NCI-H2081 treated with DMSO at 0.1 percent for 48 hours (cell line): ENCODE measurements at regions not wholly inside any gene's neighbourhood (a gene's known extent, or its start where the extent isn't known, plus 50 kb on each side); places are given as distances from the start of the nearest gene placed in this dataset.

Experiments
- DNase-seq: peaks from one replicate; lab custom pipeline; 2025; lab: John Stamatoyannopoulos, UW

DNA sequence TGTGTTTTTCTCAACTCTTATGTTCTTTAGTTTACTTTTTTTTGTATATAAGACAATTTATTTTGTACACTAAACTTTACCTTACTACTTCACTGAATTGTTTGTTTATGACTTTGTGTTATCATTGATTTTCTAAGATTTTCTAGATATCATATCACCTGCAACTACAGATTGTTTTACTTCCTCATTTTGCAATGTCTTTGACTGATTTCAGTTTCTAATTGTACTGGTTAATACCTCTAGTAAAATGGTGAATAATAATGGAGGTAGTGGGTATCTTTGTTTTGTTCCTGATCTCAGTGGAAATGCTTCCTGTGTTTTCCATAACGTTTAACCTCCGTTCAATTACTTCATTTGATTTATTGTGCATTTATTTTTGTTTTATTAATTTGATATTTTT, 490.2 kb downstream of the TLL1 start:
- DNase-seq, result no peak

DNA sequence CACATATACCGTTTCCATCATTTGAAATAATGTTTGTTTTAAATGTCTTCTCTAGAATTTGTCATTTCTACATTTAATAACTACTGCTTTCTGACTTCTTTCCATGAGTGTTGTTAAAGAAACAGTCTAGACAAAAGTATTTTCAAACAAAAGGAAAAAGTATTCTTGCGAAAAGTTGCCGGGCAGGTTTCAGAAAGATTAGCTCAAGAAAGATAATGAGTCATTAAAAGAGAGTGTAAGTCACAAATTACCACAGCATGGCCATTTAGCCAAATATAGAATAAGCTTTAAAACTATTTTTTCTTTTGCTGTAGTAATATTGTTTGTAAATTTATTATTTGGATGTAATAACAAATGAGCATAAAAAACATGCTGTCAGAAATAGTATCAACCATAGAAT, 493.0 kb downstream of the TLL1 start:
- no peak for DNase-seq

DNA sequence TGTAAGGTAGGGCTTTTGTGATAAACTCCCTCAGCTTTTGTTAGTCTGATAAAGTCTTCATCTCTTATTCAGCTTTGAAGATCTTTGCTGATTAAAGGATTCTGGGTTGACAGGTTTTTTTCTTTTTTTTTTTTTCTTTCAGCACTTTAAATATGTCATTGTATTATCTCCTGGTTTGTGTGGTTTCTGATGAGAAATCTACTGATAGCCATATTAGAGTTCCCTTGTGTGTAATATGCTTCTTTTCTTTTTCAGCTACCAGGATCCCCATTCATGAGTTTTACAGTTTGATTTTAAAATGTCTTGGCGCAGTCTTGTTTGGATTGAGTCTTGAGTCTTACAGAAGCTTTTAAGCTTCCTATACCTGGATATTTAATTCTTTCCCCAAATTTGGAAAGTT, 504.5 kb downstream of the TLL1 start:
- no peak for DNase-seq

DNA sequence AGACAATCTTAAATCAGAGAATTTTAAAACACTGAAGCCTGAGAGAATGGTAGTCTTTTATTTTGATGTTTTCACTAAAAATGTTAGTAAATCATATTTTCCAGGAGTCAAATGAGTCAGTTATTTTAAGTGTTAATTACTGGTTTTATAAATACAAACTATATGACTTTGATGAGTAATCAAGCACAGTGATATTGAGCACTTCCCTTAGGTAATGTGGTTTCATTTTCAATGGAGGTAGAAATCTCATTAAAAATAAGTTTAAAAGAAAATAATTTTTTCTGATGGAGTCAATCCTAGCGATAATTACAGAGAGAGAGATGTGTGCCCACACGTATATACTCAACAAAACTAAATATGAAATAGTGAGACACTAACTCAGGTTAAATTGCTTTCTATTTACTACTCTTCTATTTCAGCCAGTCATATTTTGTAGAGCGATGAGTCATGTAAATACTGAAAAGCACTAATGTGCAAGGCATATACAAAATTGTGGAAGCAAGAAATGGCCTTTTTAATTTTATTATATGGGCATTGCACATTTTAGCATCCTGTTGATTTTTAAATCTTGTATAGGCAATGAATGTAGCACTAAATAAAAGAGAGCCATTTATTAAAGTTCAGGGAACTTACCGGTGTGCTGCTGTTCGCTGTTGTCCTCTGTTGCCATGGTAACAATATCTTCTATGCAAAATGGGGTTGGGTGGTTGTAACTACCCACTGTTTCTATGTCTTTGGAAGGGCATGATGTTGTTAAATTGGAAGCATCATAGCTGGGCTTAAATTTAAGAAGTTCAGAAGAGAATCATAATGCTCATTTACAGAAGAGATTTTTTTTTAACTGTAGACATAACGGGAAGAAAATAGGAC, 513.7 kb downstream of the TLL1 start:
- no peak for DNase-seq

DNA sequence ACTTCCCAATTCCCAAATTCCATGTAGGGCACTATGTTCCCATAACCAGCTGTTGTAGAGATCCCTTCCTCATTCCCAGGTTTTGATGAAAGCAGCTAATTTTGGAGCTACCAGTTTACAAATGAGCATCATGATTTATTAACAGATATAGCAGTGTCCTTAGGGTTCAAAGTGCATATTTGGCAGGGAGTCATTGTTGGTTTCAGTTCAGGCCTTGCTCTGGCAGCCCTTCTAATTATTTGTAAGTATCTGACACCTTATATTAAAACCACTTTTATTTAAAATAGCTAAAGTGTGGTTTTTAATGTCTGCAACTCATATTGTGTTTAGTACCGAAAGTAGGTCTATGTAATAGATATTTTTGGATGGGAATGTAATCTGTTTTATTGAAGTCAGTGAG, 518.5 kb downstream of the TLL1 start:
- no peak for DNase-seq

DNA sequence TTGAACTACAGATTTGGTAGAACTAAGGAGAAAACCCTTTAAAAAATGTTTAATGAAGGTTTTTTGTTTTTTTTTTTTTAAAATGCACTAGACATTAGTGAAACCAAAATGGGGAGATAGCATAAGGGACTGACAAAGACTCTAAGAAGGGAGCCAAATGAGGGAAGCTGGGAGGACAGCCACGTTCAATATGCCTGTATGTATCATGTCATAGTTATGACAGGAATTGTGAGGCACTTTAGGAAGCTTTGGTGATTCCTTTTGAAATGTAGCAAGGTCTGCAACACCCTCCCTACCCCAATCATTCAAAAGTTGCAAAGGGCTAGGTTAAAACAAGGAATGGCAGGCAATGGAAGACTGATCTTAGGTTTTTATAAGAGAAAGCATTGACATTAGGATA, 526.0 kb downstream of the TLL1 start:
- no peak for DNase-seq

DNA sequence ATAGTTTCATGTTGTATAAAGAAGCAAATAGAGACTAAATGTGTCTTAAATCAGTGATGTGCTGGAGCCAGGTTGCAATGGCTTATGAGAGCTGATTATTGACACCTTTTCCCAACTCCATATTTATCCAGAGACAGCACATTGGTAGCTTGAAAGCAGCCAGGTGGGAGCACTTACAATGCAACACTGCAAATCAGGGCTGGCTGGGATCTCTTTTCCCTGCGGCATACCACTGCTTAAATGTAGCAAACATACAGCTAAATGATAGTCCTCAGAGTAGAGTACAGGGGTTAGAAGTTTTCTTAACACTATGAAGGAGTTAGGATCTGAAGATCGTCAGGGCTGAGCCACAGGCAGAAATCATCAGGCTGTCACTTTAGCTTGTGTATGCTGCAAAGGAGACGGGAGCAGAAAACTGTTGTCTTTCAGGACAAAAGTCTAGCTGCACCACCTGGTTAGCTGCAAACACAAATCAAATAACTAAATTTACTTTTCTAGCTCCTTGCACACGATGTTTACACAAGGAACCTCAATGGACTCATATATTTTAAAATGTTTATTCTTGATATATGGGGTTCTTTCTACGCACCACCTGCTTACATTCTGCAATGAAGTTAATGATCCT, 527.3 kb downstream of the TLL1 start:
- DNase-seq, result peak; percentile 85

DNA sequence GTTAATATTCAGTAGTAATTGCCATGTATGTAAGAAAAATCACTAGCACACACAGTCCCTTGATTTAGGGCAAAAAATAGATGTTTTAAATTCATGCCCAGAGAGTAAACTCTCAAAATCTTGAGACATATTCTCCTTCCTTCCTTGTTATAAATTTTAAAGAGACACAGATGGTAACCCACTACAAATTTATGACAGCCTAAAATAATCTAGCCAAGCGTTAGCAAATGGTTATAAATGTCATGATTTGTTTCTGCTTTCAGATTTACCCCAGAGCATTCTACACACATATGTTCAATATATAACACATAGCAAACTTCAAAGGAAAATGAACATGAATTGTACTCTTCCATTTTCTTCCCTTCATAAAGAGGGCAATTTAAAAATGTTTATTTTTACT, 540.3 kb downstream of the TLL1 start:
- DNase-seq, result no peak

DNA sequence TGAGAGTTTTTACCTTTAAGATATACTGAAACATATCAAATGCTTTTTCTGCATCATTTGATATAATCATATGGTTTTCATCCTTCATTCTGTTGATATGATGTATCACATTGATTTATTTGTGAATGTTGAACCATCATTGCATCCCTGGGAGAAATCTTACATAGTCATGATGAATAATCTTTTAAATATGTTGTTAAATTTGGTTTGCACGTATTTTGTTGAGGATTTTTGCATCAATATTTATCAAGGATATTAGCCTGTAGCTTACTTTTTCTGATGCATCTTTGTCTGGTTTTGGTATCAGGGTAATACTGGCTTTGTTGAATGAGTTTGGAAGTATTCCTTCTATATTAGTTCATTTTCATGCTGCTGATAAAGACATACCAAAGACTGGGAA, 541.4 kb downstream of the TLL1 start:
- DNase-seq, result no peak

DNA sequence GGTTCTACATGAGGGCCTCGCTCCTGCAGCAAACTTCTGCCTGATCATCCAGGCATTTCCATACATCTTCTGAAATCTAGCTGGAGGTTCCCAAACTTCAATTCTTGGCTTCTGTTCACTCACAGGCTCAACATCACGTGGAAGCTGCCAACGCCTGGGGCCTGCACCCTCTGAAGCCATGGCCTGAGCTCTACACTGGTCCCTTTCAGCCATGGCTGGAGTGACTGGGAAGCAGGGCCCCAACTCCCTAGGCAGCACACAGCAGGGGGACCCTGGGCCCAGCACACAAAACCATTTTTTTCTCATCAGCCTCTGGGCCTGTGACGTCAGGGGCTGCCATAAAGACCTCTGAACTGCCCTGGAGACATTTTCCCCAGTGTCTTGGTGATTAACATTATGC, 542.7 kb downstream of the TLL1 start:
- no peak for DNase-seq

DNA sequence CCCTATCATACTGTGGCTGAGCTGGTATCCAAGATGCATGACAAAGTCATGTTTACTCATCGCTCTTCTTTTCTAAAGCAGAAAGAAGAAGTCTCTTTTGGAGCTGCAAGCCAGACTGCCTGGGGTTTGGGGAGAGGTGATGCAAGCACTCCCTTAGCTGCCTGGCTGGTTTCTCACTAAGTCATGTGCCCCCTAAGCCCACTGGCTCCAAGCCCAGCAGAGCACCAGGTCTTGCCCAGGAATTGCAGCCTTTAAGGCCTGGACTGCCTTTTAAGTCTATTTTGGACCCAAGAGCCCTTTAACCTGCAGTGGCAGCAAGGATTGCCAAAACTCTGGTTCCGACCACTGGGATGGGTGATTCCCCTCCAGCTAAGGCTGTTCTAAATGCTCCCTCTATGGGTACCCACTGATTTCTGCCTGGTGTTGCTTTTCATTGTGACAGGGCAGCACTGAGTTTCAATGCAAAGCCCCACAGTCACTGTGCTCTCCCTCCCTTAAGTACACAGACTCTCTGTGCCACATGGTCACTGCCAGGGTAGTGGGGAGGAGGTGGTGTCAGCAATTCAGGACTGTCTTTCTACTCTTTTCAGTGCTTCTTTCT, 548.6 kb downstream of the TLL1 start:
- DNase-seq, result no peak

DNA sequence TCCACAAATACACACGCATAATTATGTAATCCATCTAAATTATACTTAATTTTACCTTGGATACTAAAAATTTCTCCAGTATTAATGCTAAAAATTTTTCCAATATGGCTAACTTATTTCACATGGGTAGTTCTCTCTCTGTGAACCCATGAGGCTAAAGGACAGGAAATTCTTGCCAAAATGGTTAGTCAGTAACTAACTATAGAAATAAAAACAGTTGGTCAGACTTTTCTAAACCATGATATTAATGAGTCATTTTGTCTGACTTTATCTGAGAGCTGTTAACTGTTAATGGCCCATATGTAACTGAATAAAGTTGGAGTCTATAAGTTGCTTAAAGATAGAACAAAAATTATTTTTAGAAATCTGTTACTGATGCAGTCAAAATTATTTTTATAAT, 549.4 kb downstream of the TLL1 start:
- no peak for DNase-seq

DNA sequence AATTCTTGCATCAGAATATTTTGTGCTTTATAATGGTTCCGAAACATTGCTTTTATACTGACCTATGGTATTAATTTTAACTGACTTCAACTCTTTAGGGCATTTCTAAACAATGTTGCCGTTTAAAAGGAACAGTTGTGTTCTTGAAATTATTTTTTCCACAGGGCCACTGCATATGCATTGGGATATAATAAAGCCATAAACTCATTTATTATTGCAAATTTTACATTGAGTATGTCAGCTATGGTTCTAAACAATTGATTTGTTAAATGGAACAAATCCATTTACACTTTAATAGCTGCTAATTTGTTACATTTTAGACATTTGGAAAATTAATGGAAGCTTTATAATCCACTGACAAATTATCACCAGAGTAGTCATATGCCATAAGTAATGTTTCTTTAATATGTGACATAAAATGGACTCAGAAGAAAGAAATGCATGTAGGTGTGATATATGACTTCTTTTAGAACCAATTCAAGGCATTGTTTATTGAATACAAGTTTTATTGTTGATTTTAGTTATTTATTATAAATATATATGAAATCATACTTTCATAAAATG, 553.3 kb downstream of the TLL1 start:
- no peak for DNase-seq

DNA sequence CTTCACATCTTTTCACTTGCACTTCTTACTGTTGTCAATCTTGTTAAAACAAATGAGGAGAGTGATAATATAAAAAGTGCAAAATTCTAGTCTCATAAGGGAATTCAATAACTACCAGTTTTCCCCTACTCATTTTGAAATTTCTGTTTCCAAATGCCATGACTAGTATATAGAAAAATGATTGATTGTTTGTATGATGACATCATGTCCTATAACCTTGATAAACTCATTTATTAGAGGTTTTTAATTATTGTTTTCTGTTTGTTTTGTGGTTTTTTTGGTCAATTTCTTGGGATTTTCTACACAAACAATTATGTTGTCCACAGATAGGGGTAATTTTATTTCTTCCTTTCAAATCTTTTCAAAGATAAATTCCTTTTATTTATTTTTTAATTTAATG, 559.1 kb downstream of the TLL1 start:
- DNase-seq, result no peak

DNA sequence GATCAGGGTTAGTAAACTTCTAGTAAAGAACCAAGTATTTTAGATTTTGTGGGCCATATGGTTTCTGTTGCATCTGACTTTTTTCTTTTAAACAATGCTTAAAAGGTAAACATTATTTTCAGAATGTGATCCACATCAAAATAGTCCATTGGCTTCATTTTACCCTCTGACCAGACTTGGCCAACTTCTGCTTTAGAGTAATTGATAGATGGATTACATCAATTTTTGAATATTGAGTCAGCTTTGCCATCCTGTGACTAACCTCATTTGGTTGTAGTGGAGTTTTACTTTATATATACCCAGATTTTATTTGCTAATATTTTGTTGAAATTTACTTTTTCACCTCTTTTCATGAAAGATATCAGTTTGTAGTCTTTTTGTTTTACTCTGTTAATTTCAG, 559.8 kb downstream of the TLL1 start:
- DNase-seq, result no peak

DNA sequence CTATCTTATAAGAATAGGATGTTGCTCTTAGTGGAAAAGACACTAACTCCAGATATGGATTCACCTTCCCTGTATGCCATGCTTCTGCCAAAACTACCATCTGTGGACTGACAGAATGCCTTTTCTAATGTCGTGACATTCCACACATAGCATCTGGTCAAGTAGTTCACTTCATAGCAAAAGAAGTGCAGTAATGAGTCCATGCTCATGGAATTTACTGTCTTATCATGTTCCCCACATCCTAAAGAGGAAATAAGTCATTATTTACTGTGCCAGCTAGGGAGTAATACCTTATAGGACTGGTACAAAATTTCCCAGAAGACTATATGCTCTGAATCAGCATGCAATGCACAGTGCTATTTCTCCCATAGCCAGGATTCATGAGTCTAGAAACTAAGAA, 562.4 kb downstream of the TLL1 start:
- DNase-seq, result no peak

DNA sequence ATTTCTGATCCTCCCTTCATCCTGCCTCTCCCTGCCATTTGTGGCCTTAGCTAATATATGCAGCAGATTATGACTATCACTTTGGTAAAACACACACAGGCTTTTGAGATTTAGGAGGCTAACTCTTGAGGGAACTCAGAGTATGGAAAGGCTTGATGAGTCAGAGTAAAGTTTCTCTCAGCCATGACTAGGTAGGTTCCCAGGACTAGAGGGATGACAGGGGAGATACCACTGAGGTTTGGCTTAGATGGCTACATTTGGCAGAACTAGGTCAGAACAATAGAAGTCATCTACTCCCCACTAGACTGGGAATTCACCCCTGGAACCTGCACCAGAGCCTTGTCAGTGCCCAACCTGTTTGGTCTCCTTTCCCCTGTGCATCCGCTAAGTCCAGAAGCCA, 585.7 kb downstream of the TLL1 start:
- no peak for DNase-seq

DNA sequence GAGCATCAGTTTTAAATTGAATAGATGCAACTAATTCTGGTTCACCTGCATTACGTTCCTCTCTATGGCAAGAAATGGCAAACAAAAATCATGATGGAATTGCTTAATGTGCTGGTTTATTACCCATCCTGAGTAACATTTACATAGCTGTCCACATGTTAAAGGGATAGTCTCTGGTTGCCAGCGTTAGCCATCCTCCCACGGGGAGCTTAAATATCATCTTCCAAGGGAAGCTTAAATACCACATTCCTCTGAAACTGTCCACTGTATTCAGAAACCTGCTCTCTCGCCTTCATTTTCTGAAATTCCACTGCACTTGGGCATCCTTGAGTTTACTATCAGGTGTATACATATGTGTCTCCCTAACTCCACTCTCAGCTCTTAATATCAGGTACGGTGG, 586.6 kb downstream of the TLL1 start:
- DNase-seq, result no peak

DNA sequence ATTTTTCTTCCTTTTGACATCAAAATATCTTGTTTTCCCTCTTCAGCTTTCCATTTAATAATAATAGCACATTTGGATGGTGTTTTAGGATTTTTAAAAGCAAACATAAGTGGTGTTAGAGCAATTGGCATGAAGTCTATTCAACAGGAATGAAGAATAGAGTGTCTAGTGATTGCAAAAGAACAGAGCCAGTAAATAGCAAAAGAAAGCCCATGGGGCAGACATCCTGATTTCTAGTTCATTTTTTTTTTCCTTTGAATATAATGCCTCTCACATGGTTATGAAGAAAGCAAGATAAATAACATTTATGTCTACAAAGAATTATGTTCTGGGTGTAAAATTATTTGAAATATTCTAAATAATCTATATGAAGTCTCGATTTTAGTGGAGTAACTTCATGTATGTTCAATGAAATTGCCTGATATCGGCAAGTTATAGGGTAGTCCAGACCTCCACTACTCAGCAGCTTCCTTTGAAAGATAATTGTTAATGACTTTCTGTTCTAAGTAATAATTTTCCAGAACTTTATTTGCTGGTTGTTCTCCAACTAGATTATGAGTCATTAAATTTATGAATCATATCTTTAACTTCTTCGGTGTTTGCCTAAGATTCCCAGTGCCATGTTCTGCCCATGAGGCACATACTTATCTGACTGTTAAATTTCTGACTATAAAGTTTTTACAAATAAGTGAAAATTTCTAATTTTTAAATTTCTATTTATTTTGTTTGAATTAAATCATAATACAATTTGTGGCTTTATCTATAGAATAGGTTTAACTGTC, 587.9 kb downstream of the TLL1 start:
- no peak for DNase-seq

DNA sequence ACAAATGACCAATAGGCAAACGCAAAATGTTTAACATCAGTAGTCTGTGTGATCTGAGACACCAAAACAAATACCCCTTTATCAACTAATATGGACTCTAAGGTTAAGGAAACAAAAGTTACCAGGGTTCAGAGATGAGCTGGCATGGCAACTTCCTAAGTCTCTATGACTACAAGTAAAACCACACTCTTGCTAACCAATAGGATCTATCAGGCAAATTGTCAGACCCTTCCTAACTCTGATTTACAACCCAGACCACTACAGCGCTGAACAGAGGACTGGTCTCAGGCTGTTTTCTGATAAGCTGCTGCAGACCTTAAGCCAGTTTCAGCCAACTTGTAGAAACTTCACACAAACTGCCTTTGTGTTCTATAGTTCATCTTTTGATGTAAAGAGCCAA, 608.0 kb downstream of the TLL1 start:
- DNase-seq, result no peak

DNA sequence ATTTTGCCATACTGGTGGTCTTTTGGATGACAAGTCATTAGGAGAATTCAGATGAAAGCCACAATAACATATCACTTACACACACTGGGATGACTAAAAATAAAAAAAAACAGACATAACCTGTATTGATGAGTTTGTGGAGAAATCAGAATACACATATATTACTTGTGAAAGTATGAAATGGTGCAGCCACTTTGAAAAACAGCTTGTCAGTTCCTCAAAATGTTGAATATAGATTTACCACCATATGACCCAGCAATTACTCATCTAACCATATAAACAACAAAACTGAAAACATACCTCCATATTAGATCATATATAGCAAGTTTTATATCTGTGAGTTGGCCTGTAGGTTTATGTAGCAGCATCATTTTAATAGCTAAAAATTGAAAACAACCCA, 608.7 kb downstream of the TLL1 start:
- no peak for DNase-seq

DNA sequence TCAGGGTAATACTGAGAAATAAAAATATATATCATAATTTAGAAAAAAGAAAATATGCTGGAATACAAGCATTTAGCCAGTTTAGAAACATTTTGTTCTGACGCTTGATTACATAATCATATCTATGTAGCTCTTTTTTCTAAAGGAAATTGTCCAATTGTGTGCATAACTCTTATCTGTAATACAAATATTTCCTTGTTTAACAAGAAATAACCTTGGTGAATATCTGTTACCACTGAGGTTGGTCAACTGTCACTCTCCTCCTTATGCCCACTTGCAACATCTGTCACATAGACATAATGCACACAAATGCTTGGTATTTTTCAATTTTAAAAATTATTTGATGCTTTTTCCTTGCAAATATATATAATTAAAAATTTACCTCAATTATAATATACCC, 609.7 kb downstream of the TLL1 start:
- no peak for DNase-seq
